Germinal center (tissue), 1 donor: ENCODE measurements at regions not wholly inside any gene's neighbourhood (a gene's known extent, or its start where the extent isn't known, plus 50 kb on each side); places are given as distances from the start of the nearest gene placed in this dataset.

ENCODE experiments used
- DNase-seq: peaks from one replicate; pipeline ENCODE4 v3.0.0; 2012; ENCODE audit warnings: mixed read lengths, low spot score

DNA sequence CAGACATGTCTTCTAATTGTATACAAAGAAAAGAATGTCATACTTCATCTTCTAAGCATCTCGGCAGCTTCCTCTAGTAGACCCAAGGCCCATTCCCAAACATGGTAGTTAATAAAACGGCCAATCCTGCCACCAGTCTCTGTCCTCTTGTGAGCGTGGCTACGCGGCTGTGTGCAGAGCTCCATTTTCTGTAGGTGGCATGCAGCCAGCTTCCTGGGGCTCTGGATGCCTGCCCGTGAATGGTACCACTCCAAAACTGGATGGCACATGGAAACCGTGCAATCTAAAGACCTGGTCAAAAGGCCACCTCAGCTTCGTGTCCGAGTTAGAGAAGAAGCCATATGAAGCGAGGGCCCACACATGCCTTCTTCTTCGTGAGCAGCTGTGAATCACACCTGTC, 110.7 kb downstream of the SIPA1L2 start:
- no peak for DNase-seq

DNA sequence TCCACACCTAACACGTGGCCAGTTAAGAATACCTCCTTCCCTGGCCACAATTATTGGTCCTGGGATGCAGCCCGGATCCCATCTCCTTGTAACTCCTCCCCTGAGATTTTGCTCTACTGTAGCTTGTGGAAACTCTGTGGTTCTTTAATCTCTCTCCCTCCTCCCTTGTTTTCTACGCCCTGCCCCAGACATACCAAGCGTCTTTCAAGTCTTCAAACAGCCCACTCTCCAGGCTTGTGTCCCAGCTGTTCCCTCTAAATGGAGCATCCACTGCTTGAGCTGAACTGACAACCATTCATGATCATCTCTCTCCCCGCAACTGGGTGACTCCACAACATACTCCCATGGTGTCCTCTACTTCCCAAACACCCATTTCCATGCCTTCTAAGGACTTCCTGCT, 111.6 kb downstream of the SIPA1L2 start:
- no peak for DNase-seq

DNA sequence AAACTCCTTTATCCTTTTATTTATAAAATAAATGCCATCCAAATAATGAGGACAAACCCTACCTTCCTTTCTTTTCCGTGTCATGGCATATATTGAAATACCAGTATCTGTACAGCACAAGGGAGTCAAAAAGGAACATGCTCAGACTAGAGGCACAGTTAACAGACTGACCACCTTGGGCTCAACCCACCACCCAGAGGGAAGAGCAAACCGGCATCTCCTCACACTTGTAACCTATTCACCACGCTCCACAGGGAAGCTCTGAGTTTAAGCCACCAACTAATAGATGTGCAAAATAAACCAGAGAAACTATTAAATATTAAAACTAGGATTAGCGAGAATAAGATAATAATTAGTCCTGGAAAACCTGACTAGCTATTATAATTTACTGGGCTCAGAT, 112.7 kb downstream of the SIPA1L2 start:
- no peak for DNase-seq

DNA sequence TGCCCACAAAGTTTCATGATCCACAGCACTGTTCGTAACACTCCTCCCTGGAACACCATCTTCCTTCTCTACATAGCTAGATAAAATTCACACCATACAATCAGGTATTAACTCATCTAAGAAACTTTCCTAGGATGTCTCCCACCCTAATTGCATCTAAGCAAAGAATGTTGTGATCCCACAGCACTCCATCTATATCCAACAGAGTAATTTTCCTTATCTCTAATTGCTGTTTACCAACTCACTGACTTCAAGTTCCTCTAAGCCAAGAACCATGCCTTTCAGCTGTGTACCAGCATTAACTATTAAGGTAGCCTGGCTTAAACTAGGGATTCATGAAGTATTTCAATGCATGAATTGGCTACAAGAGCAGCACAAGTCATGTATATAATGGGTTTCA, 114.2 kb downstream of the SIPA1L2 start:
- no peak for DNase-seq

DNA sequence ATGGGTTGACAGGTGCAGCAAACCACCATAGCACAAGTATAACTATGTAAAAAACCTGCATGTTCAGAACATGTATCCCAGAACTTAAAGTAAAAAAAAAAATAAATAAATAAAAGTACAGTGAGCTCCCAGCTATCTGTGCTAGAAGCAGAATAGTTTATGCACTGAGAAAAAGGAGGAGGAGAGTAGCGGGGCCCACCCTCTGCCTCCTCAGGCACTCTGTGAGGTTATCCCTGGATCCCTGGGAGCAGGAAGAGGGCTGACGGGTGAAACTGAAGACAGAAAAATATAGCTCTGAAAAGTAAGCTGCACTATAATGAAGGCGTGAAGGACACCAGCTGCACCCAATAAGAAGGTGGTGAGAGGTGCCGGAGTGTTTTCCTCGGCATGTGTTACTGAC, 117.2 kb downstream of the SIPA1L2 start:
- DNase-seq: no peak

DNA sequence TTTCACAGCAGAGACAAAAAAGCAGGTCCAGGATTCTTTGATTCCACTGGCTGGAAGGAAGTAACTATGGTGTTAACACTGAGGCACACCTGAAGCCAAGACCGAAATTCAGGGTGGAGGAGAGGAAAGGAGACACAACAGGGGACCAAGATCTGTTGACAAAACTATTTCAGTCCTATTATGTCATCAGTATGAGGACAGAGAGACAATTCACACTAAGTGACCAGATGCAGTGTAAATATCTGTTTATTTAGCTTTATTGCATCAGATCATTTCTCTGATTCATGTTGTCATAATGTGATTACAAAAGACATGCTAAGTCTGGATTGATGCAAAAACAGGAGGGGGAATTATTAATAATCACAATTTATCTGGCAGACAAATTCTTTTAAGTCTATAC, 118.8 kb downstream of the SIPA1L2 start:
- no peak for DNase-seq

DNA sequence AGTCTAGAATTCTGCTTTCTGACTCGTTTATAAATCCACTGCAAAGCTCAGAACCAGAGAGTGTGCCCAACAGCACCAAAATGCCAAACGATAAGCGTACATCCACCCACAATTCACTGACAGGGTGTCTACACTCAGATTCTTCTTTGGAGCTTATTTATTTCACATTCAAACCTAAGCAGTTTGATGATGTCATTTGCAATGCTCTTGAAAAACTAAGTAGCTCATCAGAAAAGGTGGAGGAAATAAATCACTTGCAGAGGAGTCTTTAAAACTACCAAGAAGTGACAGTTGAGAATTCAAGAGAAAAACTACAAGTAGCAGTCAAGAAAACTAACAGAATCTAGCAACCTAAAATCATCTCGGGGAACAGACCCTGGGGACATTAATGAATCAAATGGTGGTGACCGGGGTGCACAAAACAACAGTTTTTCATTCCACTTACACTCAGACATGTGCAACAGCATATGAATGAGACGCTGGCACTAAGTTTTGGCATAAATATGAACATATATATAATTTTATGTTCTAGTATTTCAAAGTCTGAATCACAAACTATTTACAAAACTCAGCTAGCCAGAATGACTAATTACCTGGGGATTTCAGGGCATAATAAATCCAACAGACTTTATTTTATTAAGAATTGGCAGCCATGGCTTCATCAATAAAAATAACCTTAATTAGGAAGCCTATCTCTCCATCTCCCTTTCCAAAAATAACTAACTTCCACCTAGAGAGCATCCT, 119.4 kb downstream of the SIPA1L2 start:
- no peak for DNase-seq

DNA sequence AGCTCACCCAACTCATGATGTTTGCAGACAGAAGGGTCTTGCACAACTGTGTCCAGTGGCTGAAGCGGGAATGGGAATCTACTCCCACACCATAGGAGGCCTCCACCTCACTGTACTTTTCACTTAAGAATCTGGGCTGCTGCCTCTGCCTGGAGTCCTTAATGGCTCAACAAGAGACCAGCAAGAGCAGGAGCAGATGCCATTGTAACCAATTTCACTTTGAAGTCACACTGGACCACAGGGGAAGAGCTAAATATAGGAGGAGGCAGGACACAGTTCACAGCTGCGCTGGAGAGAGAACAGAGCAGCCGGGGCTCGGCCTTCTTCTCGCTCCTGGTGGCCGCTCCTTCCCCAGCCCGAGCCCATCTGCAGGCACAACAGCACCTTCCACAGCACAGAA, 120.4 kb downstream of the SIPA1L2 start:
- DNase-seq: no peak

DNA sequence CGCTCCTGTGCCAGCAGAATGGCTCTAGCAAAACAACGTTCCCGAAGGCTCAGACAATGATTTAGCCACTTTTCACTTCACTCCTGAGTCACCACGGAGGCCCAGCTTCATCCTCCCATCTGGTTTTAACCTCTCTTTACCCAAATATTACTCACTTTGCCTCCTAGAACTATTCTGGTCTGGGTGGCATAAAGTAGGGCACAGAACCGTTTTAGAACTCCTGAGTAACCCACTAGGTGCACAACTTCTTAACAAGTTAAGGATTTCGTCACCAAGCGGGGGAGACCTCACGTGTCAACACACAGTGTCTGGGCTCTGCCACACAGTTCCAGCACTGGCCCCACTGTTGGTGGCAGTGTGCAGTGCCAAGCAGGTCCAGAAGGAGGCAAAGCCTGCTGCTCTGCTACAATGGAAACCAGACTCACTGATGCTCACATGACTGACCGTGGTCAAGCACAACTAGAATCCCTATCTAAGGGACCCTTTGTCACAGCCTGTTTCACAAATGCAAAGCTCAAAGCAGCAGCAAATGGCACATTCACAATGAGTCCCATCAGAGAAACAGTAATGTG, 121.7 kb downstream of the SIPA1L2 start:
- DNase-seq: no peak

DNA sequence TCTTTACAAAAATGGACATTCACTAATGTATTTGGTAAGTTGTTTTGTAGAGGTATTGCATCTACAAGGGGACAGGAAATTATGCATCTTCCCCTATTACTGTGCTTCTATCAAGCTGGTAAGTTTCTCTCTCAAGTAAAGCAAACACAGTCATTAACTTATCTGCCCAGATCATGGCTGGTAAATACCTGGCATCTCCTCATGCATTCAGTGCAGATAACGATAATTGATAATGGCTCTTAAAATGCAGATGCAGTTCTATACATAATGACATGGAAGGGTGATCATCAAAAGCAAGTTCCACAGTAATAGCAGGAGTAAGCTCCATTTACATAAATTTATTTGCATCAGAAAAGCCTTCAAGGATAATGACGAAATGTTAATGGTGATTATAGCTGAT, 122.4 kb downstream of the SIPA1L2 start:
- no peak for DNase-seq

DNA sequence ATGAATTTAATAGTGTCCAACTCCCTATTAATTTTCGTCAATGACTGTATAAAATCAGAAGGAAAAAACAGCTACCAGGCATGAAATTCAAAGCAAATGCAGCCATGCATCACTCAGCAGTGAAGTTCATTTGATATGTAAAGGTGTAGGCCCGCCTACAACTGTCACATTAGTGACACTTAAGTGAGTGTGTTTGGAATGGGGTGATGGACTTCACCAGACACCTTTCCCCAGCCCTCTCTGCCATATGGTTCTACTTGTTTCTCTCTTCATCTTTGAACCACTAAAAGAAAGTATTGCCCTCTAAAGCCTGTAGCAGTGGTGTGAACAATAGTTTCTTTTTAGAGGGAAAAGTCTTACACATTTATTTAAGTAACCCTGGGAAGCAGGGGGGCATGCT, 124.0 kb downstream of the SIPA1L2 start:
- DNase-seq: no peak

DNA sequence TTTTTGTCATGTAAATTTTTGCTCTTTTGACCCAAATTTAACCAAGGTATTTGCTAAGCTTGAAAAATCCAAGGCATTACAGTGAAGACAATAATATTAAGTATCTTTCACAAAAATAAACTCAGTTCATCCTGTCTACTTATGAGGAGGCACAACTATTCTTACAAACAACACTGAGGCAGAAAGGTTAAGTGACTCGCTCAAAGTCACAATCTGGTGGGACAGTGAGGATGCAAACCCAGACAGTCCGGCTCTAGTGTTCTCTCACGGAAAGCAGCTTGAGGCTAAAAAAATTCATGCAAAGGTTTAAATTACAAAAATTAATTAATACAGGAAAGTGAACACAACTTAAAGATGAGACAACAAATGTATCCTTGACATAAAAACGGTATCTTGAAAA, 125.3 kb downstream of the SIPA1L2 start:
- DNase-seq: no peak

DNA sequence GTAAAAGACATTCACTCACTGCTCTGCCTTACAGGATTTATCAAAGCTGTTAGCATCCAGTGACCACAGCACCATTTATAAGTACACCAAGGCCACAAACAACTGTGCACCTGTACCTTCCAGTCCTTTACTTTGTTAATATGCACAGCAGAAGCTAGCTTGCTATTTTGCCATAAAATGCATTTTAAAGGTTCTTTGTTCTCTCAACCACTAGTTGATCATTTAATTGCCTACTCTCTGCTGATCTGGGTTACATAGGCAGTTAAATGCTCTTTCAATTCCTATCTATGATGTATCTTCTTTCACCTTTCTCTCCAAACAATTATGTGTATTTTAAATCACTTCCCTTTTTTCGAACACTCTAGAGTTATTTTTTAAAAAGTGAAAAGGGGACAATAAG, 126.4 kb downstream of the SIPA1L2 start:
- no peak for DNase-seq

DNA sequence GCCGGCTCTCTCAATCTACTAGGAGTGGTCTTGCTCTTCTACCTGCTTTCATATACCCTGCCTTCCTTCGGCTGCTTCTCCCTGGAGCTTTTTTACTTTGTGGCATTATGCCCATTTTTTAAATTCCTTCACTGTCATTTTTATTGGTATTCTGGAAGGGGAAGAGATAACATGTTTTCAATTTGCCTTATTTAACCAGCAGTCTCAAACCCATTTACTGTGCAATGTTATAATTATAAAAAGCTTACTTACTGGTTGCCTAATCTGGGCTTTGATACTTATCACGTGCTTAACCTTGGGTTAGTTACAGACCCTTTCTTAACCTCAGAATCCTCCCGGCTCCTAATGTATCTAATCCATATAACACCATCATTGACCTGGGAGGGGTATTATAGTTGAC, 128.1 kb downstream of the SIPA1L2 start:
- no peak for DNase-seq

DNA sequence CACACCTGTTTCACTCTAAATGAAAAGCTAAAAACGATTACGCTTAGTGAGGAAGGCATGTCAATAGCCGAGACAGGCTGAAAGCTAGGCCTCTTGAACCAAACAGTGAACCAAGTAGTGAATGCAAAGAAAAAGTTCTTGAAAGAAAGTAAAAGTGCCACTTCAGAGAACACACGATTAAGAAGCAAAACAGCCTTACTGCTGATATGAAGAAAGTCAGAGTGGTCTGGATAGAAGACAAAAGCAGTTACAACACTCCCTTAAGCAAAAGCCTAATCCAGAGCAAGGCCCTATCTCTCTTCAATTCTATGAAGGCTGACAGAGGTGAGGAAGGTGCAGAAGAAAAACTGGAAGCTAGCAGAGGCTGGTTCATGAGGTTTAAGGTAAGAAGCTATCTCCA, 130.7 kb downstream of the SIPA1L2 start:
- no peak for DNase-seq

DNA sequence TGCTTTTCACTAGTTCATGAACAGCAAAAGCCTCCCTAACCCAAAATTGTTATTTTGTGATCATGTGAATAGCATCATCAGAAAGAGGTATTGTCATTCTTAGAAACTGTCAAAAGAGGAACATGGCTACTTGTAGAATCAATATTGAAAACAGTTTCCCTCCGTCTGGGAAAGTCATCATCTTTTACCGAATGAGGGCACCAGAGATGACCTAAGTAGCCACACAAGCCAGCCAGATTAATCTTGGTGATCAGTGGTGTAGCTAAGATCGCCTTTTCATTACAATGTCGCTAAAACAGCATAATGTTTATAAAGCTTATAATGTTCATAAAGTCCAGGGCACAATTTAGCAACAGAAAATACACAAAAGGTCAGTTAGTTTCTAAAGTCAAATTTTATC, 136.1 kb downstream of the SIPA1L2 start:
- DNase-seq: no peak

DNA sequence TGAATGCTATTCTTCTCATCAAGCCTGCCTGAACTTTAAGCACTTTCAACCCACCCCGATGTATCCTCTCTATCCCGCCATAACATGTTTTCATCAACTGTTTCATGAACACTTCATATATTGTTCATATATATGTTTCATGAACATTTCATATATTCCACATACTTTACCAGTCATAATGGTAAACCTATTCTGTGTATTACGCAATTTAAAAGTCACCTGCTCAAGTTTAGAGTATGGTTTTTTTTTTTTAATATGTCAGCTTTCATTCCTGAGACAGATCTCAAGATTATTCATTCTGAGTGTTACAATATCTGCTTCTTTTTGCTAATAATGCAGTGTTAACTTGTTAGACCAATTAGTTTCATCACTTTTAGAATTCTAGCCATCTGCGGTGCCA, 140.7 kb downstream of the SIPA1L2 start:
- DNase-seq: no peak

DNA sequence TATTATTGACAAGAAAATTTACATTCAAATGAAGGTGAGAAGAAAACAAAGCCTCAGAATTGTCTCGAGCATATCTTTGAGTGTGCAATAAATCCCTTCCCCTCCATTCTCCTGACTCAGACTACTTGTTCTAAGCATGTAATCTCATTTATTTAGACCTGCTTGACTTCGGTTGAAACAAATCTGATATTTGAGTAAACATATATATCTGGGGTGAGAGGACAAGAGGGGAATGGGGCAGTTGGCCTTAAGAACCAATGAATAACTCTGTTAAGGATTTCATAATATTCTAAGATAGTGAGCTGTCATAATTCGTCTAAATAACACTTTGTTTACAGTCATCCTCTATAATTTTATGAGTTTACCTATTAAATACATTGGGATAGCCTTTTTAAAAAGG, 142.7 kb downstream of the SIPA1L2 start:
- DNase-seq: no peak

DNA sequence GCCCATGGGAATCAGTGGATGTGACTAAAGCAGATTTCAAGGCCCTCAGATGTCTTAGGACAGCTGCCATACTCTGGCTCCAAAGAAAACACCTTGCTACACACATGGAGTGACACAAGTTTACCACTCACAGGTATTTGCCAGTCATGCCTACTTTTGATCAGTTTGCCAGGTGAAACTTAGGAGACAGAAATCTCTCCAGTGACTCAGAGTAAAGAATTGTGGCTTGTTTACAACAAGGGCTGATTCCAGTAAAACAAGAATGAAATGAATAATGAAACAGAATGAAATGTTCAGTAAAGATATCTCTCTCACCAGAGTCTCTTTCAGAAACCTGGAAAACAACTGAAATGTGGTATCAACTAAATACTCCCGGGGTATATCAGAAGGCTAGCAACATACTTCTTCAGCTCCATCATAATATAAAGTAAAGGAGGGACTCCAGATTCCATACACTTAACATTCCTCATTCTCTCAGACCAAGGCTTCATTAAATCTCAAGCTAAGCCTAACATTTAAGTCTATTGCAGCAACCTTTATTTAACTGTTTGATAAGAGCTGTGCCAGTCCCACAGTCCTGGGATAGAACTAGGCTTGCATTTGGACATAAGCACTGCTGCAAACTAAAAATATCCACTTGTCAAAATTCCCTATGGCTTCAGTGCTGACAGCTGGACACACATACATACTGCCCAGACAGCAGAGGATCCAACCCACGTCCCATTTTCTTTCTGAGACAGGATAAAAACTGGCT, 143.3 kb downstream of the SIPA1L2 start:
- DNase-seq: no peak

DNA sequence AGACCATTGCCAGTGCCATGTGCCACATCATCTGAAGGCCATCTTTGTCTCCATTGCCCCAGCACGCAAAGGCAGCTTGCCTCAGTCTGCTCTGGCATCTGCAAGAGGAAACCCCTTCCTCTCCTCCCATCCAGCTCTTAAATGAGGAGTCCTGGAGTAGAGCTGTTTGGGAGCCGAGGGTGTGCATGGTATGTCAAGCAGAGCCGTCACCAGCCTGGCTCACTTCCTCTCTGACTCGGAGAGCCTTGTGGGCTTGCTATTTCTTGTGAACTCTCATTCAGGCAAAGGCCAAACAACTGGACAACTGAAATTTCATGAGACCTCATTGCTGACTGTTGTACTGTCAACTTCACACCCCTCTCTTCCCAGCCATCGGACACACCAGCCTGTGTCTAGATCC, 143.9 kb downstream of the SIPA1L2 start:
- no peak for DNase-seq

DNA sequence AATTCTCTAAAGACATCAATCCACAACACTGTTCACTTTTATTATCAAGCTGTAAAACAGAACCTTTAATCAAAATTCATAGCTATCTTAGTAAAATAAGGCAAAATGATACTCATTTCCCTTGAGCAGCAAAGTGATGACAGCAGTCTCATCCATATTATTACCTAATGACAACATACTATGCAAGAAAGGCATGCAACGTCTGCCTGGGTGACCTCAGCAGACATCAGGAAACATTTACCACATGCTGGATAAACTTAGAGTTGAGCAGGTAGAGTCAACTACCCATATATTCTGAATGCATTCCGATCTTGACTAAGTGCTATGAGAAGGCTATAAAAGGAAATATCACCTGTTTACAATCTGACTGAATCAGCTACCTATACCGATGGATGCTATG, 145.1 kb downstream of the SIPA1L2 start:
- no peak for DNase-seq

DNA sequence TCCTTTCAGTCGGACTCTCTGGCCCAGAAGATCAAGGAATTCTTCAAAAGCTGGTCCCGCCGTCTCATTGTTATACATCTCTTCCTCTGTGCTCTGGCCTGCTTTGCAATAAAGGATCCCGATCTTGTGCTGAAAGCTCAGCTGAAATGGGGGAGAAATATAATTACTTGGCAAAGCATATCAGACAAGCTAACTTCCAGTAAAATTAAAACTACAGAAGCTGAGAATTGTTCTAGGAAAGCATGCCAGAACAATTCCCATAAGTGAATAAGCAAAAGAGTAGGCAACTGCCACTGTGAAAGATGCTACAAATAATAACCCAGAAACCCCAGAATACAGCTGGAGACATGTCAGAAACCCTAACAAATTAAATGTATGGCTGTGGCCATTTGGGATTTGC, 146.1 kb downstream of the SIPA1L2 start:
- no peak for DNase-seq

DNA sequence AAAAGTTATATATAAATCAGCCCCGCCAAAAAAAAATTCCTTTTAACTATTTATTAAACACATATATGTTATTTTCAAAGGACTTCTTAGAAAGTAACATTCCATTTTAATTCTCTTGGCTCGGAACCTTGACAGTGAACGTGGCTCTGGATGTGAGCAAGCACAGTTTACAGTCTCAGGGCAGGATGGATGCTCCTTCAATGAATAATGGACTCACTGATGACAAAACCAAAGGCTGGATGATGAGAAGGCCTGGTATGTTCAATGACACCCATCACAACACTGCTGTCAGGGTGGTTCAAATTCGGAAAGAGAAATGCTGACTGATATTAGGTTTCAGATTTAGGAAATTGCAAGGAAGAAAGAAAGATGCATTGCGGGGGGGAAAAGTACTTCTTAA, 148.8 kb downstream of the SIPA1L2 start:
- no peak for DNase-seq

DNA sequence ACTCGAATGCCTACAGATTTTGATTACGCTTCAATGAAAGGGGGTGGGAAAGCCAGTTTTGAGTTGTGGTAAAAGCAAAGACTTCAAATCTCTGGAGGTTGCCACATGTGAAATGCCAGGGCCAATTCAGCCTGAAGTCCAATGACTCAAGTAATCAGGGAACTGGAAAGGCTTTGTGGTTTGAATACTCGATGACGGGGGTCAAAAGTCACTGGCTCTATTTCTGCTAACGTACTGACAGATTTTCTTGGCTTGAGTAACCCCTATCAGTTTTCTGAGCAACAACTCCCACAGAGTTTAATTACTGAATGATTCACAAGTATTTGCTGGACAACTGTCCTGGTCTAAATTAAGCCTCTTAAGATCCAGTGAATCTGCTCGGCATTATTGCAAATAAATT, 152.2 kb downstream of the SIPA1L2 start:
- DNase-seq: no peak
